GM18508 (cell line): ENCODE measurements at regions not wholly inside any gene's neighbourhood (a gene's known extent, or its start where the extent isn't known, plus 50 kb on each side); places are given as distances from the start of the nearest gene placed in this dataset.

Experiments
- ATAC-seq: cut with Tn5 transposase; IDR thresholded peaks from one replicate; pipeline ENCODE4 v1.9.1; 2021; ENCODE audit warnings: moderate number of reproducible peaks; ENCODE audit not compliant: insufficient read depth, unreplicated experiment

DNA sequence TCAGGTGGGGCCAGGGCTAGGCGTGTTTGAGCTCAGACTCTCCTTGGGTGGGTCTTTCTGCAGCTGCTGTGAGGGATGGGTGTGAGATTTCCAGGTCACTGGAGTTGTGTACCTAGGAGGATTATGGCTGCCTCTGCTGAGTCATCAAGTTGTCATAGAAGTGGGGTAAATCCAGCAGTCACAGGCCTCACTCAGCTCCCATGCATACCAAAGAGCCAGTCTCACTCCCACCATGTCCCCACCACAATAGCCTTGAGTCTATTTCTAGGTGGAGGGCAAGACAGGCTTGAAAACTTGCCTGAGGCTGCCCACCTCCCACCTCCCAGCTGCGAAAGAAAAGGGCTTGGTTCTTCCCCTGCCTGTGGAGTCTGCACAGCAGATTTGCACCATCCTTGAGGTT lies 194.0 kb upstream of the PCDH17 start:
- ATAC-seq = no peak

GRCh38 chr13:57438072-57438471 lies 193.5 kb upstream of the PCDH17 start:
- no peak for ATAC-seq

GRCh38 chr13:57443494-57443893 lies 188.1 kb upstream of the PCDH17 start:
- ATAC-seq = no peak

DNA sequence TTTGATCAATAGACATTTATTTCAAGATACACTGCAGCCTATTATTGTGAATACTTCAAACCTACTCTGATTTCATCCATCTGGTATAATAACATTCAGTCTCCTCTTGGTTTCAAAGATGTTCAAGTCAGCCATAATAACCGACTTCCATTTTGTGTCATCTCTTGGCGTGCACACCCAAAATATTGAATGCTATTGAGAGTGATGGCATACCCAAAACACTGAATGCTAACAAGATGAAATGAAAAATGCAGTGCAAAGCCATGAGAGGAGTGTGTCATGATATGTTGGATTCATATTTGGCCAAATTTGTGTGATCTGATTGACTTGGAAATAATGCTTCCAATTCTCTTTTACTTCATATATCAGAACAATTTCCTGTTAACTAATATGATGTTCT lies 181.2 kb upstream of the PCDH17 start:
- no peak for ATAC-seq

DNA sequence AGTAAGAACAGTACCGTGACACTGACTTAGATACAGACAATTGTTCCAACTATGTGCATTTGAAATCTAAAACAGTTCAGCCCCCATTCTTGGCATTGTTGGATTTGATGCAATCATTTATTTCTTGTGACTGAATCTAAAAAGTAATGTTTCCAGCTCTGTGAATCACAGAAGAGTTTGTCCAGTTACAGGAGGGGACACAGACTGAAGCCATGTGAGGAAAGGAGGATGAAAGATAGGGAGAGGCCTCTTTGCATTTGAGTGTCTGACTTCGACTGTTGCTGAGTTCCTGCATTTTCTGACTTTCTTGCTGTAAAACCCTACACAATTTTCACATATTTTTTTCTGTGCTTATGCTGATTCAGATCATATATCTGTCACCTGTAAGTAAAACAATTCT lies 179.3 kb upstream of the PCDH17 start:
- no peak for ATAC-seq

DNA sequence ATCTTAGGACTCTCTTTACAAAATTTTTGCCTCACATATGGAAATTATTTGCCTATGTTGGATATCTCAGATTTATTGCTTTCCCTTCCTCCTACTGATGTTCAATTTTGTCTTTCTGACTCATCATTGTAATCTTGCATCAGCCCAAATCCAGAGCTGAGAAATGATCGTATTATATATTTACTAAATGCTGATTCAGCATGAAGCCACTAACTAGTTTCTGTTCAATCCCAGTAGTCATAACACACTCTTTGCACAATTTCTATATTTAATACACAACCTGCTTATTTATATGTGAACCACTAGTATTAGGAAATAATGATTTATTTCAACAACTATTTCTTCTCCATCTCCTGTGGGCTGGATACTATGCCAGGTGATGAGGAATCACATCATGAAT lies 161.1 kb upstream of the PCDH17 start:
- ATAC-seq = no peak

DNA sequence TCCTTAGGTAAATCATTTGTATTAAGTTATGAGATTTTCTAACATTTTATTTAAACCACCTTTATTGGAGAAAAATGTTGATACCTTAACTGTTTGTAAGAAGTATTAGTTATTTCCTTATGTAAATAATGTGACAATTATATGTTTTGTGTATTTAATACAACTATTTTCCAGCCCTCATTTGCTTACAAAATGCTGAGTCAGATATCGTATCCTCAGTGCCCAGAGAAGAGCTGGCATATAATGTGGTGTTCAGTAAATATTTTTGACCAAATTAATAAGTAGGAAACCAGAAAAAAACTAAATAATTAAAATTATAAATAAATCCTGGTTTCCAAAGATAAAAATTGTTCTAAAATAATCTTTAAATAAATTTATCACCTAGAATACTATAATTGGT lies 140.2 kb upstream of the PCDH17 start:
- no peak for ATAC-seq

- ATAC-seq = no peak
These were observed 123.6 kb upstream of the PCDH17 start for GRCh38 chr13:57507752-57508463.

GRCh38 chr13:57511603-57512002 lies 119.9 kb upstream of the PCDH17 start:
- no peak for ATAC-seq

- no peak for ATAC-seq
These were observed 104.3 kb upstream of the PCDH17 start for GRCh38 chr13:57527114-57527735.

GRCh38 chr13:57531256-57531655 lies 100.3 kb upstream of the PCDH17 start:
- no peak for ATAC-seq

GRCh38 chr13:57546942-57547341 lies 84.6 kb upstream of the PCDH17 start:
- ATAC-seq = no peak

DNA sequence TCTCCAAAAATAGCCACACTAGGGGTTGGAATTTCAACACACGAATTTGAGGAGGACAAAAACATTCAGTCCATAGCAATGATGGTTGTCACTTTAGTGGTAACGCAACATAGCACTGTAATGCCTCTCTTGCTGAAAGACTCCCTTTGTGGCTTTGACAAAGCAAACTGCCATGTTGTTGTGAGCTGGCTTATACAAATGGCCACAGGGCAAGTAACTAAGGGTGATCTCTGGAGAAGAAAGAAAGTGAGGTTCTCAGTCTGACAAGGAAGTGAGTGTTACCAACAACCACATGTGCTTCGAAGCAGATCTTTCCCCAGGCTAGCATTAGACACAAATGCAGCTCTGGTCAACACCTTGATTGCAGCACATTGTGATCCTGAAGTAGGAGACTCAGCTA lies 79.1 kb upstream of the PCDH17 start:
- ATAC-seq = no peak

- ATAC-seq = no peak
These were observed 77.6 kb upstream of the PCDH17 start for GRCh38 chr13:57553932-57554331.

DNA sequence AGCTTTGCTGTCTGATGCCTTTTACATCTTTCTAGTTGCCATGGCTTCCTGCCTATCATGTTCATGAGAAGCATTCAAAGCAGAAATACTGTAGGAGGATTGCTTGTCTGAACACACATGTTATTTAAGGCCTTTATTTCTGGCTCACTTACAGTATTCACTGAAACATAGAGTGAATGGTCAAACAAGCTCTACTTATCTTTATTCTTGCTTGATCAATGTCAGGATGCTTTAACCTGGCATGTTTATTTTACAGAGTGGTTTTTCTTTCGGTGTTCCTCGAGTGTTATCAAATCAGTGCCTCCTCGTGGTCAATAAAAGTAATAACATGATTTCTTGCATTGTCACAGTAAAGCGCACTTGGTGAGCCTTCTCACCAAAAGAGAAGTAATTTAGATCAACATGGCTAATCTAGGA lies 73.5 kb upstream of the PCDH17 start:
- ATAC-seq = no peak

DNA sequence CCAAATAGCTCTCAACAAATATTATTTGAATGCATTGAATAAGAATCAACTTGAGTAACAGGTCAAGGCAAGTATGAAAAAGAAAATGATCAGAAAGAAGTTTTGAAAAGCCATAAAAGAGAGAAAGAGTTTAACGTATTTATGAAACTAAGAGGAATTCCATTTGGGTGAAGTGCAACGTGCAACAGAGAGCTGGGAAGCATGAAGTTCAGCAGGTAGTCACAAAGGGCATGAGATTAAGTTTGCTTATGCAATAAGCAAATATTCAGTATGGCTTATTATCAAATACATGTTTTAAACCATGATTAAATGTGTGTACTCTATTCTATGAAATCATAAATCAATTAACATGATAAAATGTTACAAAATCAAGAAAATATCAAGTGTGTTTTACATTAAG lies 62.7 kb upstream of the PCDH17 start:
- ATAC-seq = no peak

- ATAC-seq = no peak
These were observed 61.6 kb upstream of the PCDH17 start for GRCh38 chr13:57569986-57570385.
